OCI-LY1 (cell line): ENCODE measurements at regions not wholly inside any gene's neighbourhood (a gene's known extent, or its start where the extent isn't known, plus 50 kb on each side); places are given as distances from the start of the nearest gene placed in this dataset.

Experiments used
- H2AFZ ChIP-seq: fragments of 200-600 bp; sonication (generic), shearing (Covaris generic); 2 replicates; pipeline ENCODE4 v1.6.0; 2014; ENCODE audit warnings: antibody characterized with exemption, mild to moderate bottlenecking, low read length
- H3F3A ChIP-seq: fragments of 200-600 bp; sonication (generic), shearing (Covaris generic); 2 replicates; pipeline ENCODE4 v1.6.0; 2014; ENCODE audit warnings: mild to moderate bottlenecking, antibody characterized with exemption, low read length, moderate library complexity; ENCODE audit not compliant: insufficient read depth
- H3K27ac ChIP-seq: fragments of 200-600 bp; sonication (generic); 2 replicates; pipeline ENCODE4 v1.5.1; 2014; ENCODE audit warnings: low read length, mixed run types, mild to moderate bottlenecking, low read depth; ENCODE audit not compliant: poor library complexity, severe bottlenecking
- H3K27me3 ChIP-seq: fragments of 200-600 bp; sonication (generic); 2 replicates; pipeline ENCODE4 v1.6.0; 2014; ENCODE audit warnings: antibody characterized with exemption, mild to moderate bottlenecking, low read length, moderate library complexity; ENCODE audit not compliant: insufficient read depth
- H3K36me3 ChIP-seq: fragments of 200-600 bp; sonication (generic); 2 replicates; pipeline ENCODE4 v1.6.1; 2014; ENCODE audit warnings: mild to moderate bottlenecking, antibody characterized with exemption, low read length, moderate library complexity, mixed read lengths; ENCODE audit not compliant: insufficient read depth
- H3K4me1 ChIP-seq: fragments of 200-600 bp; sonication (generic); 2 replicates; pipeline ENCODE4 v1.5.1; 2014; ENCODE audit warnings: mild to moderate bottlenecking, low read length, moderate library complexity; ENCODE audit not compliant: insufficient read depth, severe bottlenecking
- H3K4me2 ChIP-seq: fragments of 200-600 bp; sonication (generic), shearing (Covaris generic); 2 replicates; pipeline ENCODE4 v1.6.1; 2014; ENCODE audit warnings: low read length
- H3K4me3 ChIP-seq: fragments of 200-600 bp; sonication (generic); 2 replicates; pipeline ENCODE4 v1.5.1; 2014; ENCODE audit warnings: low read length, low read depth, mild to moderate bottlenecking, mixed read lengths; ENCODE audit not compliant: poor library complexity, severe bottlenecking
- H3K79me2 ChIP-seq: fragments of 200-600 bp; shearing (Covaris generic); 2 replicates; pipeline ENCODE4 v1.6.1; 2016; ENCODE audit warnings: mixed run types, low read length, mixed read lengths; ENCODE audit not compliant: insufficient read depth
- H3K9ac ChIP-seq: fragments of 200-600 bp; sonication (generic), shearing (Covaris generic); 2 replicates; pipeline ENCODE4 v1.6.1; 2014; ENCODE audit warnings: mild to moderate bottlenecking, low read length, mixed read lengths
- H3K9me2 ChIP-seq: fragments of 200-600 bp; sonication (generic), shearing (Covaris generic); 2 replicates; pipeline ENCODE4 v1.6.1; 2014; ENCODE audit warnings: low read depth, mild to moderate bottlenecking, low read length, mixed read lengths
- H3K9me3 ChIP-seq: fragments of 200-600 bp; shearing (Covaris generic); 2 replicates; pipeline ENCODE4 v1.6.1; 2014; ENCODE audit warnings: low read length, mixed read lengths
- H4K20me1 ChIP-seq: fragments of 200-600 bp; sonication (generic), shearing (Covaris generic); 2 replicates; pipeline ENCODE4 v1.6.0; 2016; ENCODE audit warnings: mild to moderate bottlenecking, low read length; ENCODE audit not compliant: insufficient read depth
- EZH2 ChIP-seq: fragments of 200-600 bp; sonication (generic), shearing (Covaris generic); IDR thresholded peaks from 2 replicates; pipeline ENCODE4 v1.8.0; 2017; ENCODE audit warnings: borderline replicate concordance, mixed run types, mild to moderate bottlenecking, antibody characterized with exemption, low read length, moderate library complexity, mixed read lengths
- TF ChIP-seq, protein P1 (sequence below): fragments of 200-600 bp; sonication (generic), shearing (Covaris generic); IDR thresholded peaks from 2 replicates; pipeline ENCODE4 v1.5.1; 2017; ENCODE audit warnings: mild to moderate bottlenecking, antibody characterized with exemption, low read length, moderate library complexity, mixed read lengths

DNA sequence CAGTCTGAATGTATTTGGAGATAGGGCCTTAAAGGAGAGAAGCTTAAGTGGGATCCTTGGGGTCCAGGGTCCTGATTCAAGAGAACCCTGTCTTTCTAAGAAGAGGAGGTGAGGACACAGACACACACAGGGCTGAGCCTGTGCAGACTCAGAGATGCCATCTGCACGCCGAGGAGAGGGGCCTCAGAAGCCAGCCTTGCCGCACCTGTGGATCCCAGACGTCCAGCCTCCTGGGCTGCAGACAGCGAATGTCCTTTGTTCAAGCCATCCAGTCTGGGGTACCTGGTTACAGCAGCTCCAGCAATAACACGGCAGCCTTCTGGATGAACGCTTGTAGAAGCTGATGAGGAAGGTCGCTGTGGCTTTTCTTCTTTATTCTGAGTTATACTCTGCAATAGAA, 1086.1 kb downstream of the BRD1 start:
- Histone ChIP-seq H3K4me3 (no peak overlapping the region), H3K27me3 (no peaks in the 10 kb centered on the region)

DNA sequence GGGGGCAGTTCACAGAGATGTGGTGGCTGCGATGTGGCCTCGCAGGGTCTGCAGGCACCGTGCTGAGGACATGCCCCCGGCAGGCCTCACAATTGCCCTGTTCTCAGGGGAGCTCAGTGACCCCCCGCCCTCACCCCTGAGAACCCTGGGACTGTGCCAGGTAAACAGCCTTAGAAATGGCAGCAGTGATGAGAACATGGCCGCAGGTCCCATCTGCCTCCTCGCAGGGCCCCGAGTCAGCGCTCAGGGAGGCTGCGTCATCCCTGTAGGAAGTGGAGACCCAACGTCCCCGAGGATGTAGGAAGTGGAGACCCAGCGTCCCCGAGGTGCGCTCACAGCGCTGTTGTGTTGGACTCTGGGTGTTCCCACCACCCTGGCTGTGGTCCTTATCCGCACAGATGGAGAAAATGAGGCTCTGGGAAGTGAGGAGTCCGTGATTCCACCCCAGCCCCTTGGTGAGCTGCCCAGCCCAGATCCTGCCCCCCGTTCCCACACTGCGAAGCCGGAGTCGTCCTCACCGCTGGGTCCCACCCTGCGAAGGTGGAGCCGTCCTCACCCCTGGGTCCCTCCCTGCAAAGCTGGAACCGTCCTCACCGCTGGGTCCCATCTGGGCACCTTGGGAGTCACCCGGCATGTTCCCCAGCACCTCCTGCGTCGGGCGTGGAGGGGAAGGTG, 1086.8 kb downstream of the BRD1 start:
- Histone ChIP-seq H3K27ac (no peak overlapping the region), H3K79me2 (no peaks in the 10 kb centered on the region), H3K27me3 (no peaks in the 10 kb centered on the region), H3K9me3 (no peaks in the 10 kb centered on the region), H3K4me1 (no peaks in the 10 kb centered on the region), H3K4me3 (no peak overlapping the region), H3K36me3 (no peaks in the 10 kb centered on the region), H2AFZ (no peak overlapping the region), H4K20me1 (no peaks in the 10 kb centered on the region), H3K9ac (no peak overlapping the region), H3F3A (no peaks in the 10 kb centered on the region), H3K4me2 (no peak overlapping the region), H3K9me2 (no peaks in the 10 kb centered on the region)
- TF ChIP-seq, protein P1, sequence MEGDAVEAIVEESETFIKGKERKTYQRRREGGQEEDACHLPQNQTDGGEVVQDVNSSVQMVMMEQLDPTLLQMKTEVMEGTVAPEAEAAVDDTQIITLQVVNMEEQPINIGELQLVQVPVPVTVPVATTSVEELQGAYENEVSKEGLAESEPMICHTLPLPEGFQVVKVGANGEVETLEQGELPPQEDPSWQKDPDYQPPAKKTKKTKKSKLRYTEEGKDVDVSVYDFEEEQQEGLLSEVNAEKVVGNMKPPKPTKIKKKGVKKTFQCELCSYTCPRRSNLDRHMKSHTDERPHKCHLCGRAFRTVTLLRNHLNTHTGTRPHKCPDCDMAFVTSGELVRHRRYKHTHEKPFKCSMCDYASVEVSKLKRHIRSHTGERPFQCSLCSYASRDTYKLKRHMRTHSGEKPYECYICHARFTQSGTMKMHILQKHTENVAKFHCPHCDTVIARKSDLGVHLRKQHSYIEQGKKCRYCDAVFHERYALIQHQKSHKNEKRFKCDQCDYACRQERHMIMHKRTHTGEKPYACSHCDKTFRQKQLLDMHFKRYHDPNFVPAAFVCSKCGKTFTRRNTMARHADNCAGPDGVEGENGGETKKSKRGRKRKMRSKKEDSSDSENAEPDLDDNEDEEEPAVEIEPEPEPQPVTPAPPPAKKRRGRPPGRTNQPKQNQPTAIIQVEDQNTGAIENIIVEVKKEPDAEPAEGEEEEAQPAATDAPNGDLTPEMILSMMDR = no peak
- no peak for TF ChIP-seq EZH2

More for the DNA sequence above, 1086.1 kb downstream of the BRD1 start:
- no peak overlapping the region for H2AFZ ChIP-seq
- no peaks in the 10 kb centered on the region for H3K9me2 ChIP-seq
- no peaks in the 10 kb centered on the region for H4K20me1 ChIP-seq
- TF ChIP-seq EZH2 = no peak
- TF ChIP-seq, protein P1 = no peak
- H3K27ac ChIP-seq = no peak overlapping the region
- no peak overlapping the region for H3K4me2 ChIP-seq
- H3K36me3 ChIP-seq = no peaks in the 10 kb centered on the region
- no peaks in the 10 kb centered on the region for H3K79me2 ChIP-seq
- no peaks in the 10 kb centered on the region for H3K4me1 ChIP-seq
- H3K9ac ChIP-seq = no peak overlapping the region
- H3F3A ChIP-seq = no peaks in the 10 kb centered on the region
- H3K9me3 ChIP-seq = no peaks in the 10 kb centered on the region

DNA sequence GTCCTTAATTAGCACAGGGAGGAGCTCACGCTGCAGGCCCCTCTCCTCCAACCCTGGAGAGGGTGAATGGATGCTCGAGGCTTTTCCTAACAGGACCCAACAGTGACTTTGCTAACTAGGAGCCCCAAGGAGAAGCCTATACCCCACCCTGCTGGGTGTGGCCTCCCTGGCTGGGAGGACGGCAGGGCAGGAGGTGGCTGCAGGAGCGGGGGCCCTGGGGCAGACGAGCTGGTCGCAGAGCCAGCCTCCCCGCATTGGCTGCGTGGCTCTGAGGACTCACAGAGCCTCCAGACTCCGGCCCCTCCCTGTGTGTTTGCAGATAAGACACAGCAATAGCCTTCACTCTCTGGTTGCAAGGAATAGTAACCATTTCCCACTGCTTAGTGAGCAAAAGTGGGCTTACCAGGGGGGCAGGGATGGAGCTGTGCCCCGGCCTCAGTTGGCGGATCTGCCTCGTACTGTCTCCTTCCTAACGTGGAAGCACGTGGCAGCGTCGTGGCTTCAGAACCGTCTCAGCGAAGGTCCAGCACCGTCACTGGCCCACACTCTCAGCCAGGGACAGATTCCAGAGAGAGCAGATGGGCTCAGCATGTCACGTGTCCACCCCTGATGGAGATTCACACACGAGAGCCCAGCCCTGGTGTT, 1087.5 kb downstream of the BRD1 start:
- no peak overlapping the region for H3K27ac ChIP-seq
- no peaks in the 10 kb centered on the region for H3F3A ChIP-seq
- H3K36me3 ChIP-seq = no peaks in the 10 kb centered on the region
- H3K9ac ChIP-seq = no peak overlapping the region
- H3K9me3 ChIP-seq = no peaks in the 10 kb centered on the region
- H3K4me2 ChIP-seq = no peak overlapping the region
- no peaks in the 10 kb centered on the region for H3K4me1 ChIP-seq
- no peak overlapping the region for H3K4me3 ChIP-seq
- TF ChIP-seq, protein P1 = no peak
- no peak for TF ChIP-seq EZH2
- no peaks in the 10 kb centered on the region for H3K79me2 ChIP-seq
- no peaks in the 10 kb centered on the region for H4K20me1 ChIP-seq
- no peak overlapping the region for H2AFZ ChIP-seq
- H3K9me2 ChIP-seq = no peaks in the 10 kb centered on the region
- H3K27me3 ChIP-seq = no peaks in the 10 kb centered on the region
